GM19468 (cell line): ENCODE measurements at regions not wholly inside any gene's neighbourhood (a gene's known extent, or its start where the extent isn't known, plus 50 kb on each side); places are given as distances from the start of the nearest gene placed in this dataset.

Source experiments
- ATAC-seq: cut with Tn5 transposase; IDR thresholded peaks from one replicate; pipeline ENCODE4 v1.9.1; 2021; ENCODE audit warnings: mild to moderate bottlenecking, moderate library complexity, moderate number of reproducible peaks; ENCODE audit not compliant: unreplicated experiment; ENCODE audit errors: extremely low read depth

- ATAC-seq = no peak
Measured at GRCh38 chr4:22233230-22233629, 282.6 kb downstream of the ADGRA3 start.

DNA sequence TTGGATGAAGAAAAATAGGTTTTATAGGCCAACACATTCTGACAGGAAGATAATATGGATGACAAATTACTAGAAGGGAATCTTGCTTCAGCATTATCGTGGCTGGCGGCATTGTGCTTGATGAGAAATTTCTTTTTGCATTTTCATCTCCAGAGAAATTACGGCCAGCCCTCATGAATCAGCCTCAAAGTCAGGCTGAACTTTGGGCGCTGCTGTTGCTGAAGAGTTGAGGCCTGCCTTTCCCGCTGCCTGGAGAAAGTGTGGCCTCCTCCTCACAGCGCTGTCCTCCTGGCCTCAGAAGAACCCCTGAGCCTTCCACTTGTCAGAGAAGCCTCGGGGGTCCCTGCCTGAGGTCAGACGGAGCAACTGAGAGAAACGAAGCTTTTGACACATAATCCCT, 272.4 kb upstream of the KCNIP4 start:
- no peak for ATAC-seq

DNA sequence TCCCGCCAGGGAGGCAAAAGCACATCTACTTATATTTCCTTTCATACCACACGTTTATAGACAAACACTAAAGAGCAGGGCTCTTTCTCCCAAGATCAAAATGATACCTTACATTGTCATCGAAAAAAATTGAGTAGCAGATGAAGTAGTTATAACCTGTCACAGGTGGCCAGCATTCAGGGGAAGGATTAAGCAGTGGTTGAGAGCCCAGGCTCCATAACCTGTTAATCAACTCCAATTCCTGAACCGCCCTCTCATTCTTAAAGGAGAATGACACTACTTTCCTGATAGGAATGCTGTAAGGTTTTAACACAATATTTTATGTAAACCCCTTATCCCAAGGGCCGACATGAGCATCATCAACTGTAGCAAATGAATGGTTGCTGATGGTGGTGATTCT, 268.9 kb upstream of the KCNIP4 start:
- no peak for ATAC-seq

DNA sequence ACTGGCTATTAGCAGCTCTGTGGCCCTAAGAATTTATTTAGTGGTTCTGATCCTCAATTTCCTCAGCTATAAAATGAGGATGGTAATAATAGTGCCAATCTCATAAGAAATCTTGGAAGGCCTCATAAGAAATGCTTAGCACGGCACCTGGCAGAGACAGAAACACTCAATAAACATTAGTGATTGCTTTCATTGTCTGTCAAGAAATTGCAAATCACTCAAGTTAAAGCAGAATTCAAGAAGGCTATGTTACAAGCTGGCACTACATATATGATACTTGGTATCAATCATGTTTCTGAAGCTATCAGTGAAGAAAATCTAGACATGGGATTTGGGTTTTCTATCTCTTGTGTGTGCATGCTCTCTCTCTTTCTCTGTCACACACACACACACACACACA, 267.7 kb upstream of the KCNIP4 start:
- no peak for ATAC-seq

DNA sequence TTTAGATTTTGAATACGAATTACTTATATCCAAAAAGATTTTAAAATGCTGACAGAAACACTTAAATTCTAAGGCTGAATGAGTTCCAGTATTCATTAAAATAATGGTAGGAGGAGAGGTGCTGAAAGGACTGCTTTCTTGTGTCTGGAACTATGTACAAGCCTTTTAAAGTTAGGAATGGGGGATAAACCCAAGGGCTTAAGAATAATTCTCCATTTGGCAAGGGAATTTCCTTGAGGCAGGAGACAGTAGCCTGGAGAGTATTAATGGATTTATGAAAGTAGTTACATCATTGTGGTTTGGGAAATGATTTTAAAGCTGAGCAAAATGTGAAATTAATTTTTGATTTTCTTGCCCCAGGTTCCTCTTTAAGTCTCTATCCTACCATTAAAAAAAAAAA, 266.5 kb upstream of the KCNIP4 start:
- ATAC-seq = no peak

DNA sequence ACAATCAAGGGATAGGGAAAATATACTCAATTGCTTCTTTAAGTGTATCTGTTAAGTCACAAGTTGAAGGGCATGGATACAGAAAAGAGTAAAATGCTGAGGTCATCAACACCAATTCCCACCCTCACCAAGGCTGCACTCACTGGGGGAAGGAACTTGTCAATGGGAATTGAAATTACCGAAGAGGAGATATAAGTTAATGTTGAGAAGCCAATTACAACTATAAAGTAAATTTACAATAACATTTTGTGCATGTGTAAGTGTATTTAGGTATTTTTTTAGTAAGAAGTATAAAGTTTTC, 255.1 kb upstream of the KCNIP4 start:
- ATAC-seq = no peak

DNA sequence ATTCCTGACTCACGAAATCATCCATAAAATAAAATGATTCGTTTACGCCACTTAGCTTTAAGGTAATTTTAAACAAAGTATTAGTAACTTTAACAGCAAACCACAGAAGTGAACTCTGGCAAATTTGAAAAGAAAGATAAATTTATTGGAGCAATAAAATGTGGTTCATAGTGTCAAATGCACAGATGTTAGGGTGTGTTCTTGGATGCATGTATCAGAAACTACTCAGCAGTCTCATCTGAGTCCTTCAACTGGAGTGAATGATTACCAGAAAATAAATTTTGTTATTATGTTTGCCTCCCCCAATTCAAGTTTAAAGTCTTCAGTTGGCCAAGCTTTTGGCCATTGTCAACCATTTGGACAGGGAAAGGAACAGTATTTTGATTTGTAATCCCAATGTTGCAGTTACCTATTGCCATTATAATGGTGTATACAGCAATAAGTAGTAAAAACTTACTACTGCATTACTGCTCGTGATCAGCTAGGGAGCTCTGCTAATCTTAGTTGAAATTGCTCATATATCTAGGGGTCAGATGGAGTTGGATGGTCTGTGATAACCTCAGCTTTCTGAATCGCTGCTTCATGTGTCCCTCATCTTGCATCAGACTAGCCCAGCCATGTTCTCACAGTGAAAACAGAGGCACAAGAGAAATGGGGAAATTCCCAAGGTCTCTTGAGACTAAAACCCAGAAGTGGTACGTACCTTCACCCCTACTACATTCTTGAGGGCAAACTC, 254.6 kb upstream of the KCNIP4 start:
- no peak for ATAC-seq

GRCh38 chr4:22202246-22202974, 253.8 kb upstream of the KCNIP4 start:
- ATAC-seq = no peak

- ATAC-seq = no peak
Measured at GRCh38 chr4:22201256-22201655, 252.7 kb upstream of the KCNIP4 start.

DNA sequence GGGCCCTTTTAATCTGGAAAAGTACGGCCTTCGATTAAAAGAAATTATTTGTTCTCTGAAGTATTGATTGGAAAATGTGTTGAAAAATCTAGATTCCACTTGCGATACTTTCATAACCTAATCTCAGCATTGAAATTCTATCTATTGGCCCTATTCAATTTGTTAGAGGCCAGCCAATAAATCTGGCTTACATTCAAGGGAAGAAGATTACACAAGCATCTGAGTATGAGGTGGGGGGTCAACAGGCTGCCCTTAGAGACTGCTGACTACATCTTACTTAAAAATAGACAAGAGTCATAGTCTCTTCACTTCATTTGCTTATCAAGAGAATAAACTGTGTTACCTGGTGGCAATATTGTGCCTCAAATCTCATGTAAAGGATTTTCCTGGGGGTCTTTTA, 248.0 kb upstream of the KCNIP4 start:
- ATAC-seq = no peak

DNA sequence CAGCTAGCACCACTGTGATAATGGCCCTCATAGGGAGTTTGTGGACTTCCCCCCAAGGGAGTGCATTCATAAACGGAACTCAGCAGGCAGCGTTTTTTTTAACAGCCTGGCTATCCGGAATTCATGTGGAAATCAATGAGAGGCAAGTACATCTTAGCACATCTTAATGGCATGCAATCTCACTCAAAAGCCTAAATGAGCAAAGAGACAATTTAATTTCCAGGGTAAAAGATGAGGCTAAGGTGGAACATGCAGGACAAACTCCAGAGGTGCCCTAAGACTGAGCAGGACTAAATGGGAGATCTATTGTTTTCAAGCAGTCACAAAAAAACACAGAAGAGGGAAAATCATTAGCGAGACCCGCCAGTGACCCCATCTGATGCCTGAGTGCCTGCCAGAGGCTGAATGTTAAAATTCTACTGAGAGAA, 243.5 kb upstream of the KCNIP4 start:
- no peak for ATAC-seq

GRCh38 chr4:22191565-22191964, 243.0 kb upstream of the KCNIP4 start:
- no peak for ATAC-seq

GRCh38 chr4:22190855-22191254, 242.3 kb upstream of the KCNIP4 start:
- ATAC-seq = no peak

DNA sequence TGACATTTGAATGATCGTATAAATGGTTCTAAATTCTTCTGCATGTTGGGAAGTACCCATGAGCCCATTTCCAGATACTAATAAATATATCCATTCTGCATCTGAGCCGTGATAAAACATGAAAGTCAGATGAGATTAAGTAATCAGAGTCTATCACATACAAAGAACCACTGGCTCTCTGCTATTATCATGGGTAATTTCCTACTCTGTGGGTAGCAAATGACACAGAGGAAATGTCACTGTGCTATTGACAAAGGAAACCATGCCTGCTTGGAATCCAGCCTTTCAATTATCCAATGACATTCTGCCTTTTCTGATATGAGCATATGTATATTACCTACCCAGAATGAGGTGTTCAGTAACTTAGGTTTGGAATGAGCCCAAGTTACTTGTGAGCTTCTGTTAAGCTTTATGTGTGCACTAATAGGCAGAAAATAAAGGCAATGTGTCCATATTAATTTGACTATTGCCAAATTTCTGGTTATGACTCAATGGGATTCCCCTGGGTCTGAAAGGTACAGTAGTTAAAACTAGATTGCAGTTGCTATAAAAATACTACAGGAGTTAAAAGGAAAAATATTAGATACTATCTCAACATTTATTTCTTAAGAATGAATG, 238.7 kb upstream of the KCNIP4 start:
- no peak for ATAC-seq

DNA sequence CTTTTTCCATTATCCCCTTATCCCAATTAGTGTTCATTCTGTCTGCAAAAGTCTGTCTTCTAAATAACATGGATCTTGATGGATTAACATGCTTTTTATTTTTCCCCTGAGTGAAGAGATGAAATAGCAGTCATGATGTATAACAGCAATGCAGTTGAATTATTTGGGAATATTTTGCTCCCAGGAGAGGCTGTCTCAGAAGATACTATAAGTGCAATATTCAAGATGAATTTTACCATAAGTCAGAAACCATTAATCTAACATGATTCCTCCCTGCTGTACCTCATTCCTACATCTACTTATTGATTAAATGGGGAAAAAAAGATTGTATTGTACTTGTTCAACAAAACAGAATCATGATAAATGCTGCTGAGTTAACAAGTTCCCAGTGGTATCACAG, 233.2 kb upstream of the KCNIP4 start:
- no peak for ATAC-seq

DNA sequence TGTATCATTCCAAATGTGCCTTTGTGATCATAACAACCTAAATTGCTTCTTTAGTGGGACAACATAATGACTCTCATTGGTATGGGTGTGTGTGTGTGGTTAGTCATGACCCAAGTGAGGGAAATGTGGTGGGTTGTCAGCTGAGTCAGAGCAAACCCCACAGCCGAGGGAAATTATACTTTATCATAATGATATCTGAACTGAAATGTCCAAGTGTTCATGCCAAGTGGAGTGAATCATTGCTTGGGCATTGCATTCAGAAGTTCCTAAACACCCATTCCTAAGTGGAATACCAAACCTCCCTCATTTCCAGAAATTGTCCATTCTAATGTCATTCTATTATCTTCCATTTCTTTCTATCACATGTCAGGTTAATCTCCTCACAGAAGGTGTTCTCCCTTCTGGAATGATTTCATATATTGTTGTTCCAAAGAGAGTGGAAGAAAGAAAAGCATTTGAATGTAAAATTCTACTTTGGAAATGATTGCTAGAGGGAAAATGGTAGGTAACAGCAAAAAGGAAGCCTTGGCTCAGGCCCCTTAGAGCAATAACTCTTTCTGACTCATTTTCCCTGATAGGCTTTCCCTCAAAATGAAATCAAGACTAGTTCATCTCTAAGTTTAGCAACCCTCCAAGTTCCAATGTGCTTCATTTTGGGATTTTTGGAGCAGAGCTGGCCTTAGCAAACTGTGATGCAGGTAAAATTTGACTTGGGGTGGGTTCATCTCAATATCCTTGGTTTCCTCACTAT, 230.7 kb upstream of the KCNIP4 start:
- no peak for ATAC-seq

- no peak for ATAC-seq
Measured at GRCh38 chr4:22174640-22175039, 226.1 kb upstream of the KCNIP4 start.

GRCh38 chr4:22170353-22170752, 221.8 kb upstream of the KCNIP4 start:
- ATAC-seq = no peak

DNA sequence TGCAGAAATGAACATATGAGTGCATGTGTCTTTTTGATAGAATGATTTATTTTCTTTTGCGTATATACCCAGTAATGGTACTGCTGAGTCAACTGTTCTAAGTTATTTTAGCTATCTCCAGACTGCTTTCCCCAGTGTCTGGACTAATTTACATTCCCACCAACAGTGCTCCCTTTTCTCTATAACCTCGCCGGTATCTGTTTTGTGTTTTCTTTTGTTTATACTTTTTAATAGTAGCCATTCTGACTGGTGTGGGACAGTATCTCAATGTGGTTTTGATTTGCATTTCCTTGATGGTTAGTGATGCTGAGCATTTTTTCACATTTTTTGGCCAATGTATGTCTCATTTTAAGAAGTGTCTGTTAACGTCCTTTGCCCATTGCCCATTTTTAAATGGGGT, 218.6 kb upstream of the KCNIP4 start:
- no peak for ATAC-seq

DNA sequence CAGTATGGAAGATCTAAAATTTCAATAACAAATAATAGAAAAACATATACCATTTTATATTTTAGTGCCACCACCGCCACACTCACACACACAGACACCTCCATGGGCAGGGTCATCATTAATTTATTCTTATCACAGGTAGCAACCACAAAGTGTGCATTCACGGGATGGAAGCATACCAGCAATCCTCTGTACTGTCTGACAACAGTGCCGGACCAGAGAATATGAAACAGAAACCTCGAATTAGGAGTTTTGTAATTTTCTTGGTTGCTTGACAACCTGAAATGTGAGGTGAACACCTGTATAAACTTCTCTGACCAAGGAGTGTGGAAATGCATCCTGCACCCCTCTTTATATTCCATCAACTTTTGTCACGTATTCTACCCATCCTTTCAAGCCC, 213.9 kb upstream of the KCNIP4 start:
- no peak for ATAC-seq

DNA sequence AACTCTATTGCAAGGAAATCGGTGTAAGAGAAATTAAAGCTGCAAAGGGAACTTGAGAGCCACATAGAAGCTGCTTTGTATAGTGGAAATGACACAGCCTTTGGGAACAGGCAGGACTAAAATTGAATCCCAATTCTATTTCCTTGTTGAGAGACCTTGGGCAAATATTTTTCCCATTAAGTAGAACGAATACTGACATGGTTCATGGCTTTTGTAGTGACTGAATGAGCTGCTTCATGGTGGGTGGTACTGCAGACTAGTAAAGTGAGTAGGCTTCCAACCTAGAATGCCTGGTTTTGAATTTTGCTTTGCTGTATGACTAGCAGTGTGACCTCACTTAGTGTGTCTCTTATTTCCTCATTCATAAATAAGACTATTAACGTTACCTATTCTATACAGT, 182.2 kb upstream of the KCNIP4 start:
- ATAC-seq = no peak
